IPS-NIHi7 (cell line): ENCODE measurements at regions not wholly inside any gene's neighbourhood (a gene's known extent, or its start where the extent isn't known, plus 50 kb on each side); places are given as distances from the start of the nearest gene placed in this dataset.
"Not testable (repeated sequence)": the region's sequence is repeated elsewhere in the genome, so short reads cannot be mapped to it uniquely, and the experiment has no call there.

ENCODE experiments used
- DNase-seq: peaks from one replicate; pipeline ENCODE4 v3.0.0; 2012; ENCODE audit warnings: mixed read lengths; ENCODE audit errors: extremely low spot score

DNA sequence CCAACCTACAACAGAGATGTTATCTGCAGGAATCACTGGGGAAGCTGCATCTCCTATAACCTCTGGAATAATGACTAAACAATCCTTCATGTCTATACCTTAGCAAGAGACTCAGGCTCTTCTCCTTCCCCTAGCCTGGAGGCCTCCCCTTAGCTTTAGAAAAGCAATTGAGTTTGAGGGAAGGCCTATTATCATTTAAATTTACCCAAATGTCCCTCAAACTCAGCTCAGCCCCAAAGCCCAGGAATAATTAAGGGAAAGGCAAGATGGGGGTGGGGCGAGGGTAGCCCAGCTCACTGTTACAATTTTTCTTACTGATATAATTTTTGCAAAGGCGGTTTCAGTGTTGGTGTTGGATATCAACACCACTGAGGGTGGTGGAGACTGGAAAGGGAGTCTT, 151.4 kb upstream of the EEA1 start:
- peak; percentile 60 for DNase-seq

DNA sequence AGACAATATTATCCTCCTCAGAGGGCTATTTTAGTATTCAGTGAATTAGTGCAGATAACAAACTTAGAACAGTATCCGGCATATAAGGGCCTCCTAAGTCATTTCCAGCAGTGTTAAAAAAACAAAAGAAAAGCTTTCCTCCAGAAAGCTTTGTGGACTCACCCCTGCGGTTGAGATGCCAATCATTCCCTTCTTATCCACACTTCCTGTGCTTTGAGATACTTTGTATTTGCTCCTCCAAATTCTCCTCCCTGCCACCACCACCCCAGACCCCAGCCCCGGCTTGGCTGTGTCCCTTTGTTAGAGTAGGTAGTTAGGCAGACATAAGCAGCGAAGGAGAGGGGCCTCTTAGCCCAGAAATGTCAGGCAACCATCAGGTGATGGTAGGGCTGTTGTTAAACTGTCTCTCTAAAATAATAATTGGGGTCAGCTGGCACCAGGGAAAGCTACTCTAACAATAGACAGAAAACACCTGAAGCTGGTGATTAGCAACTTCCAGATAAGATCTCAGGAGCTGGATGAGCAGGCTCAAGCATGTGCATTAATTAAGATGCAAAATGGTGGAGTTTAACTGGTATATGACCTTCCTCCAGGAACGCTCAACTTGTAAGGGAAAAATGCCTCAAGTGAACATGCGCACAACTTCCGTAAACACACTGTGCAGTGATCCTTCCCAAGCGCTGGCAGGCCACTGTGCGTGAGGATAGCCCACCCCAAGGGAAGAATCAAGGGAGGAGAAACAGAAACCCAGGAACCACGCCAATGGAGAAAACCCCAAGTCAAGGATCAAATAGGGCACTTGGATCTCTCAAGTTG, 152.1 kb upstream of the EEA1 start:
- peak; percentile 62 for DNase-seq

DNA sequence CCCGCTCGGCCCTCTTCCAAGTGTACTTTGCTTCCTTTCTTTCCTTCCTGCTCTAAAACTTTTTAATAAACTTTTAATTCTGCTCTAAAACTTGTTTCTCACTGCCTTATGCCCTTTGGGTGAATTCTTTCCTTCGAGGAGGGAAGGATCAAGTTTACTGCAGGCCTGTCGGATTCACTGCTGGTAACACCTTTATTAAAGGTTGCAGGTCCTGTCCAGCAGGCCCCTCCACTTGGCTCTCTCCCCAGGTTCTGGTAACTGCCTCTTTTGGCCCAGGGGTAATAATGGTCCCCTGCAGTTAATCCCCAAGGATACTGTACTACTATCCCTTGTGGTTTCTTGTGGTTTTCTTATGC, 152.7 kb upstream of the EEA1 start:
- no peak for DNase-seq

DNA sequence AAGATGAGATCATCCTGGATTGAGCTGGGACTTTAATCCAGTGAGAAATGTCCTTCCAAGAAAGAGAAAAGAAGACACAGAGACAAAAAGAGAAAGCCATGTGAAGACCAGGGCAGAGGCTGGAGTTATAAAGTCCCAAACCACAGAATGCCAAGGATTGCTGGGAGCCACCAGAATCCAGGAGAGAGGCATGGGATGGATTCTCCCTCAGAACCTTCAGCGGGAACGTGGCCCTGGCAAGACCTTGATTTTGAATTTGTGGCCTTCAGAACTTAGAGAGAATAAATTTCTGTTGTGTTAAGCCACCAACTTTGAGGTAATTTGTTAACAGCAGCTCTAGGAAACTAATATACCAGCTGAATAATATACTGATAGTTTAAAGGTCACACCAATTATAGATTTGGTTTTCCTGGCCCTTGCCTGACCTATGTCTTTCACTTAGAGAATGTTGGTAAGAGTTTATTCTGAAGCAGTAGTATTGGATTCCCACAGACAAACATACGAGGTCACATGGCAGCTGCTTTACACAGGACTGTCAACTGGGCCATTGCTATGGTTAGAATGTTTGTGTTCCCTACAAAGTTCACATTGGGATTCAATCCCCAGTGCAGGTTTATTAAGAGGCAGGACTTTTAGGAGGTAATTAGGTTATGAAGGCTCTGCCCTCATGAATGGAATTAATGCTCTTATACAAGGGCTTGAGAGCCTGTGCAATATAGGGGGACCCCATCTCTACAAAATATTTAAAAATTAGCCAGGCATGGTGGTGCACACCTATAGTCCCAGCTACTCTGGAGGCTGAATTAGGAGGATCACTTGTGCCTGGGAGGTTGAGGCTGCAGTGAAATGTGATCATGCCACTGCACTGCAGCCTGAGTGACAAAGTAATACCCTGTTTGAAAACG, 156.5 kb upstream of the EEA1 start:
- no peak for DNase-seq

DNA sequence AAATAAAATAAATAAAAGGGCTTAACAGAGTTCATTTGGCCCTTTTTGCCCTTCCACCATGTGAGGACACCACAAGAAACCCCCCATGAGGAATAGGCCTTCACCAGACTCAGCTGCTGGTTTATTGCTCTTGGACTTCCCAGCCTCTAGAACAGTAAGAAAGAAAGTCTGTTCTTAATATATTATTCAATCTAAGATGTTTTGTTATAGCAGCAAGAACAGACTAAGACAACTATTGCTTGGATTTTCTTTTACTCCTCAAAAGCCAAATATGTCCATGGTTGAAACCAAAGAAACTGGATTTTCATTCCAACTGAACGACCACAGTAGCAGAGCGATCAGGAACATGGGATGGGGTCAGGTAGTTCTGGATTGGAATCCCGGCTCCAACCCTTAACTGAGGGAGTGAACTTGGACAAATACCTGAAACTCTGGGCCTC, 157.2 kb upstream of the EEA1 start:
- no peak for DNase-seq

DNA sequence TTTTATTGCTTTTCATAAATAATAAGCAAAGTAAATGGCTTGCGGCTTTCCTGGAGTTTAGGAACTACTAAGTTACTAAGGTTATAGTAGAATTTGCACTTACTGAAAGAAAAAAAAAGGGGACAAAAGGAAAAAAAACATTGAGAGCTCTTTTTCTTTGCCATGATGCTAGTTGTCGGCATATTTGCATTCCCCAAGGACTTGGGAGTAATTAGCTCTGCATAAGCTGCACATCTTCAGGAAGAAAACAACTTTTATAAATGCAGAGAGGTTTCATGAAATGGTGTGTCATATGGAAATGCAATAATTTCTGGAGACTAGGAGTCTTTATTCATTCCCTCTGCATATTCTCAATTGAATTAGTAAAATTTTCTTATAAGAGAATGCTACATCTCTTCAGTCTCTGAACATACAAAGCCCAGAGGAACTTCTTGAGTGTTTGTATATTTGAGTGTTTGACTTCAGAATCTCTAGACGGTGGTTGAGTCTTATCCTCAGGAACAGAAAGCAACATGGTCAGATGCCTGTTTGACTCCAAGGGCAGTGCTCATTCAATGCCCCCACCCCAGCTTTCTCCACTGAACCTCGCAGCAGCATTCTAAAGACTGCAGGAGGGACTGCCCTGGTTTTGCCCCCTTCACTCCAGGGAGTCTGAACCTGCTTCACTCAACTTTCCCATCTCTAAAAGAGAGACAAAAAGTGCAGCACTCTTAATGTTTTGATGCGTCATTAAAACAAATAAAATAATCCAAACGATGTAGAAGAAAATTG, 158.9 kb upstream of the EEA1 start:
- no peak for DNase-seq

DNA sequence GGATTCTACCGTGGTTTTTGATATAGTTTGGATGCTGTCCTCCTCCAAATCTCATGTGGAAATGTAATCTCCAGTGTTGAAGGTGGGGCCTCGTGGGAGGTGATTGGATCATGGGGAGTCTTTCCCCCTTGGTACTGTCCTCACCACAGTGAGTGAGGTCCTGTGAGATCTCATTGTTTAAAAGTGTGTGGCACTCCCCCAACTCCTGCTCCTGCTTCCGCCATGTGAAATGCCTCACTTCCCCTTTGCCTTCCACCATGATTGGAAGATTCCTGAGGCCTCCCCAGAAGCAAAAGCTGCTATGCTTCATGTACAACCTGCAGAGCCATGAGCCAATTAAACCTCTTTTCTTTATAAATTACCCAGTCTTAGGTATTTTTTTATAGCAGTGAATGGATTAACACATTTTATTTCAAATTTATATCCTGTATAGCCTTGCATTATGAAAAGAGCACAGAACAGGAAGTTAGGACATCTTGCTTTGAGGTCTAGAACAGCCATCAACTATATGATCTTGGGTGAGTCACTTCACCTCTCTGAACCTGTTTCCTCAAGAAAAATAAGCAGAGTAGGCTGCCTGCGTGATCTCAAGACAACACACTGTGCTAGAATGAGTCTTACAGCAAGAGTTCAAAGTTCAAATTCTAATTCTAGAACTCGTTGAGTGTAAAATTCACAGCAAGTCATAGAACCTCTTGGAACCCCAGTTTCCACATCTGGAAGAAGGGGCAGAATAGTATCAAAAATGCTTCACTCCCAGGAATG, 160.9 kb upstream of the EEA1 start:
- DNase-seq: no peak

DNA sequence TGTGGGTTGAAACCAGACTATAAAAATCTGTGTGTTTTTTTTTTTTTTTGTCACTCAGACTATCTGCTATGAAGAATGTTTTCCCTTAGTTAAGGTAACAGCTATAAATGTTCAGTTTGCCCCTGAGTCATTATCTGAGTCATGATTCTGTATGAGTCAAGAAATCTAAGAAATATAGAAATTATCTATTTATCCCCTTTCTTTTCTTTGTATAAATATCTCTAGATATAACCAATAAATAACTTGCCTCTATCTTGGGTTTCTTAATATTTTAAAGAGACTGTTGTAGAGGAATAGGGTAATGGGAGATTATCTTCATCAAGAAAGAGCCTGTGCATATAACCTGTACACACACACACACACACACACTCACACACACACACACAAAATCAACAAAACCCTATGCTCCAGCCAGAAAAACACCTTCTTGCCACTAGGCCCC, 161.7 kb upstream of the EEA1 start:
- DNase-seq: no peak

DNA sequence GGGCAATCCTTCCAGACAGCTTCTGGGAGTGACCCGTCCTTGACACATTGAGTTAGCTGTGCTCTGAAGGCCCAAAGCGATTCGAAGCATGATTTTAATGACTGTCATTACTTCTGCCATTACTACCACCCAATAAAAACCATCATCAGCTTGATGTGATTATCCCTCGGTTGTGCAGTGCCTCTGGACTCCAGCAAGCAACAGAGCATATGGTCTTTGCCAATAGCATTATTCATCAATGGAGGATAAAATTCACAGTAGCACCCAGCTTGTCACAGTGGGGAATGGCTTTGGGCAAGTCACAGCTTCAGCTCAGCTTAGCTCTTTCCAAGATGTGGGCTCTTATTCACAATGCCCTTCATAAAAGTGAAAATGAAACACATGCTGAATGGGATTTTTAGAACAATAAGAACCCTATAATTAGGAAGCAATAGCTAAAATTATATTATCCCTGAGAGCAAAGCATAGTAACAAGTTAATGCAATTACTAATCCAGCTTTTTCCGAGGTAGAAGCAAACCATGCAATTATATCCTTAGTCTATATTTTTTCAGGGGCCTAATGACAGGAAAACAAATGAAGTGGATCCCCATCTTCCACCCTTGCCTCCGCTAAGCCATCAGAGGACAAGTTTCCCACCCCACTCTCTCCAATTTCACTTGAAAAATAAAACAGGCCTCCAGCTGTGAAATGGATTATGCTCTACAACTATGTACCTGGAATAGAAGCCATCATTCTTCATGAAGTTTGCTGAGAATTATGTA, 163.0 kb upstream of the EEA1 start:
- DNase-seq: no peak

DNA sequence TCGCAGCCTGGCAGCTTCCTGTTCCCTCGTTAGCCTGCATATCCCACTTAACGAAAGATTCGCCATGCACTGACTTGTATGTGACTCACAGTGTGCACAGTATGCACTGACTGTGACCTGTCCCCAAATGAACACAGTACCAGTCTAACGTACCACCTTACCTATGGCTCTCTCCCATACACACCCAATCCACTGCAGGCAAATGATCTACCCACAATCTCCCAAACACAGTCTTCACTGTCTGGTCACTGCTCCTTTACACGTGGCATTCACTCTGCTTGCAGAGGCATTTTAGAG, 163.5 kb upstream of the EEA1 start:
- no peak for DNase-seq

DNA sequence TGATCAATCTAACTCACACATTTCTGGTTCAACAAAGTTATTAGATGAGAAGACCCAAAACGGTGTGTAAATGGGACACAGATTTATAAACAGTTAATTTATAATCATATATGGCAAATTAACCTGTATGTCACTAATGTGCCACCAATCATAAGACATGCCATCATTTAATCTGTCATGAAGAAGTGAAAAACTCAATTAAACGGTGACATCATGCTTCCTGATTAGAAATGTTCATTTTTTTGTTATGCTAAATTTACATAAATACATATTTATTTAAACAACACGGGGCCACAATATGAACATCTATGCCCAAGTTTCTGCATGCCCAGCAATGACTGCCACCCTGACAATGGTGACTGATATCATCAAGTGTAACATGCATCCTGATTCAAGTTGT, 164.1 kb upstream of the EEA1 start:
- no peak for DNase-seq

DNA sequence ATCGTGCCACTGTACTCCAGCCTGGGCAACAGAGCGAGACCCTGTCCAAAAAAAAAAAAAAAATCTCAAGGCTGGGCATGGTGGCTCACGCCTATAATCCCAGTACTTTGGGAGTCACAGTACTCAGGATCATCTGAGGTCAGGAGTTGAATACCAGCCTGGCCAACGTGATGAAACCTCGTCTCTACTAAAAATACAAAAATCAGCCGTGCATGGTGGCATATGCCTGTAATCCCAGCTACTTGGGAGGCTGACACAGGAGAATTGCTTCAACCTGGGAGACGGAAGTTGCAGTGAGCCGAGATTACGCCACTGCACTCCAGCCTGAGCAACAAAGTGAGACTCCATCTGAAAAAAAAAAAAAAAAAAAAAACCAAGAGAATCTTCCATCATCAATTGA, 165.1 kb upstream of the EEA1 start:
- DNase-seq: not testable (repeated sequence)

DNA sequence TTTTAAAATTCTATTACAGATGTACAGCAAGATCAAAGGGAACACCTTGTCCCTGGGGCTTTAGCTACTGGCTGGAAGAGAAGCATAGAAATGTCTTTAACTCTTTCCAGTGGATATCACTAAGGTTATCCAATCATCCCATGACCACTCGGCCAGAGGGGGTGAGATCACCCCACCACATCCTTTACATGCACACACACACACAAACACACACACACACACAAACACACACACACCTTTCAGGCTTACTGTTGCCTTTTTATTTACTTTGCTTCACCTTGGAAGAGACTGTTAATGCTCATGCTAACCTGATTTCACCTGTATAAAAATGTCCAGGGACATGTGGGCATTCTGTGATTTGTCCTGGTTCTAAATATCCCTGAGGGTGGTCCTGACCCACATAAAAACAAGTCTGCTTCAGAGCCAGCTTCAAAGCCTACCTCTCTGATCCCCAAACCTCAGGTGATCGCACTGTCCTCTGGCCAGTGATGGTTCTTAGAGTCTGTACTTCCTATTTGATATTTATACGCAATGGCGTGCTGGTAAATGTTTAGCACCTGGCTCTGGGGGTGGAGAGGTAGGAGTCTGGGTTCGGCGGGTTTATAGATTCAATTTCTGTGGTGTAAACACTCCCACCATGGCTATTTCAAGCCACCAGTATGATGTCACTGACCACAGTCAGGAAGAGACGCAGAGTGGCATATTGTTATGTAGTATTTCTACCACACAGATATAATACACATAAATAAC, 166.1 kb upstream of the EEA1 start:
- DNase-seq: no peak

DNA sequence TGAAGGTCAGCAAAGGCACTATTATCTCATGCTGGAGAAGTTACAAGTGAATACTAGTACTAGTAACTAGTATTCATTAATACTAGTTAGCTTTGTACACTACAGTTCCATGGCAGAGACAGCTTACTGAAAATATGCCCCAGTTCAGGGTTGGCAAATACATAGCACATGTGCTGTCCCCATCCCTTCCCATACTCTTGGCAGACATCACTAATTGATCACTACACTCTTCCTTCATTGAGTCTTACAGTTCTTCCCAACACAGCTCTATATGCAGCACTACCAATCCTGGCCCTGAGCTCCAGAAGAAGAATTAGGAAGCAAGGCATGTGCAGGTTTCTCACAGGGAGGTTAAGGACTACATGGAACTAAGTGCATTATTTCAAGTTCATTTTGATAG, 168.3 kb upstream of the EEA1 start:
- DNase-seq: no peak

DNA sequence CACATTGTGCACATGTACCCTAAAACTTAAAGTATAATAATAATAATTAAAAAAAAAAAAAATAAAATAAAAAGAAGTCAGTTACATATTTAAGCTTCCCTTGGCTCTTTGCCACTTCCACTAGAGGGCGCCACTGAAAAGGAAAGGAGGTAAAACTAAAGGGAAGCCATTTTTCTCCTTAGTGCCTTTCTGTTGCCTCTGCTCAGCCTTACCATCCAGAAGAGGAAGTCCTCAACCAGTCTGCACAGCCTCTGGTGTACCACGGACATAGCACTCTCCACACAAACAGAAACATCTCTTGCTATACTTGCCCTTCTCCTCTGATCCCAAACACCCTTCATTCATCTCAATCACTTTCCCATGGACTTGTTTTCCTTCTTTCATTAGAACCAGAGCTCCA, 169.0 kb upstream of the EEA1 start:
- peak; percentile 45 for DNase-seq

DNA sequence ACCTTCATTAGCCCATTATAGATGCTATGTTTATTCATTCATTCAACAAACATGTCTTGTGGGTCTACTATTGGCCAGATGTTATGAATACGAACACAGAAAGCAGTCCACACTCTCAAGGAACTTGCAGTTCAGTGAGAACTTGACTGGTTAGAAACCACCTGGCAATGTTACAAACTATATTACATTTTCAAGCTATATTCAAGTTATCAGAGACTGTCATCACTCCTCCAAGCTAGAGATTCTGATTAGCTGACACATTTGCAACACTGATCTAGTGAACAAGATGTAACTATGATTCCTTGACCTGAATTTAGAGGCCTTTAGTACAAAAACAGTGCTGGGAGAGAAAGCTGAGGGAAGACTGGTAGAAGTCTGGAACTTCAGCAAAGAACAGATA, 170.7 kb upstream of the EEA1 start:
- DNase-seq: no peak

DNA sequence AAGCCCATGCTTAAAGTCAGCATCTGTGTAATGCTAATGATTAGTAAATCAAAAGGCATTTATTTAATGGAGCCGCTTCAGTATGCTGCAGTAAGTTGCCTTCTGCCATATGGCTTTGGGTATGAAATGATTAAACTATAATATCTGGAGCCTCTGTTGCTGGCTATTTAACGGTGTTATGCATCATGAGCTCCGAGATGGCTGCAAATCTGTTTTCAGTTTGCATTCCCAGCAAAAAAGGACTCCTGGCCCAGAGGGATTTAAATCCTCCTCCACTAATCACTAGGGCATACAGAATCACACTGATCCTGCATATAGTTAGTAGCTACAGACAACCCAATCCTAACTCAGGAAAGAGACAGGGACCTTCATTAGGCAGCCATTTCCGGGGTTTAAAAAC, 171.5 kb upstream of the EEA1 start:
- DNase-seq: no peak

DNA sequence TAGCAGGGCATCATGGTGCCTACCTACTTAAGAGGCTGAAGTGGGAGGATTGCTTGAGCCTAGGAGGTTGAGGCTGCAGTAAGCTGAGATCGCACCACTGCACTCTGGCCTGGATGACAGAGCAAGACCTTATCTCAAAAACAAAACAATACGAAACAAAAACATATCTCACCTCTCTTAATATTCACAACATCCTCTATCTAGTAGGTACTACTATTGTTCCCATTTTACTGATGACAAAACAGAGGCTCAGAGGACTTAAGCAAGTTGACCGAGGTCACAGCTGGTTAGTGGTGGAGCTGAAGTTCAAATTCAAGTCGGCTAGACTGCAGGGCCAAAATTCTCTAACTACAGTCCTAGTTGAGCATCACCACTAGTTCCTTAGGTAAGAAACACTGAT, 172.3 kb upstream of the EEA1 start:
- no peak for DNase-seq

DNA sequence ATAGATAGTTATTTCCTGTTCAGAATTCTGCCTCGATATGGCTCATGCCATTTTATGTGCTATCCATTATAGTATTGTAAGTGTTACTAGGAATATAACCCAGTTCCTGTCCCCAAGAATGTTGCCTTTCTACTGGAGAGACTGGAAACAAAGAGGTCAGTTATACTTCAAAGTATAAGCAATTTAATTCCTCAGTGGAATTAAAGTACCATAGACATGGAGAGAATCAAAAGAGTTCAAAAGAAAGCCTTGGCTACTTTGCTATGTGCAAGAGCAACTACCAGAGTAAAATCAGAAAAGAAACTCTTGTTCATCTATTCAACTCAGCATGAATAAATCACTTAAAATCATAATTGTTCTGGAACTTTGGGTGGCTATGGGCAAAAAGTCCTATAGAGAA, 173.2 kb upstream of the EEA1 start:
- DNase-seq: no peak

DNA sequence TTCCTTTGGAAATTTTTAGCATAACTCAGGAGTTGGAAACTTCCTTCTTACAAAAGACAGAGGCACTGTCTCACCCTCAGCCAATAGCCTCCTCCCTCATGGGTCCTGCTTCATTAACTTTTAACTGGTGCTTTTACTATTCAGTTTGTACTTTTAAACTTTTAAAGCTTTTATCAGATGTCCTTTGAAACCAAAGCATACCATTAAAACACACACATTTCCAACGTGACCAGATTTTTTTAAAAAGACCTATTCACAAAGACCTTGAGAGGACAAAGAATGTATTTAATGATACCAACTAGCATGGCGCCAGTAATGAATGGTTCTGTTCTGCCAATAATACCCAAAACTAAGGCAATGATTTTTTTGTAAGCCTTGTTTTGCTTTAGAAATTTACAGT, 173.6 kb upstream of the EEA1 start:
- DNase-seq: no peak
